ENCODE measurements at regions not wholly inside any gene's neighbourhood (a gene's known extent, or its start where the extent isn't known, plus 50 kb on each side); places are given as distances from the start of the nearest gene placed in this dataset.
"Not testable (repeated sequence)": the region's sequence is repeated elsewhere in the genome, so short reads cannot be mapped to it uniquely, and the experiment has no call there.

GRCh38 chr3:144820232-144820631 lies 848.6 kb downstream of the DIPK2A start:
- not testable (repeated sequence) for H3K9ac ChIP-seq (ENCODE audit: low read depth in 1 of 2, low read length in 2 of 2); H3K9me3 ChIP-seq (ENCODE audit: control insufficient read depth in 4 of 4, low read length in 3 of 4); H3K4me1 ChIP-seq (ENCODE audit: control insufficient read depth in 4 of 4, insufficient read depth in 4 of 4, low read length in 3 of 4); H3K27me3 ChIP-seq (ENCODE audit: control insufficient read depth in 4 of 4, insufficient read depth in 4 of 4, low read length in 3 of 4); H3K27ac ChIP-seq (ENCODE audit: low read depth in 1 of 2, low read length in 2 of 2); DNase-seq (ENCODE audit: low spot score); H3K4me3 ChIP-seq (ENCODE audit: low read depth in 1 of 3, low read length in 3 of 3); H3K36me3 ChIP-seq (ENCODE audit: control insufficient read depth in 4 of 4, insufficient read depth in 3 of 4, low read depth in 1 of 4, low read length in 3 of 4)
- 71% methylated on average over 2 of the region's 2 CpGs for WGBS

GRCh38 chr3:144820726-144821125 lies 849.1 kb downstream of the DIPK2A start:
- no peaks in the 10 kb centered on the region for H3K9me3 ChIP-seq (ENCODE audit: control insufficient read depth in 4 of 4, low read length in 3 of 4)
- TF ChIP-seq TAF1 (conservative IDR thresholded peaks at IDR 0.05) (no peak), CTCF (IDR thresholded peaks at IDR 0.05; ENCODE audit: low read depth, low read length, missing input control) (no peak), NR2F2 (IDR thresholded peaks at IDR 0.05) (no peak), MAX (IDR thresholded peaks at IDR 0.05) (no peak), HNF4G (IDR thresholded peaks at IDR 0.05) (no peak), FOXA1 (IDR thresholded peaks at IDR 0.05) (no peak), GABPA (IDR thresholded peaks at IDR 0.05 in 1 of 2, conservative IDR thresholded peaks at IDR 0.05 in 1 of 2) (no peak), EGR1 (IDR thresholded peaks at IDR 0.05; ENCODE audit: low read depth in 2 of 2) (no peak)
- TF ChIP-seq, protein P1, sequence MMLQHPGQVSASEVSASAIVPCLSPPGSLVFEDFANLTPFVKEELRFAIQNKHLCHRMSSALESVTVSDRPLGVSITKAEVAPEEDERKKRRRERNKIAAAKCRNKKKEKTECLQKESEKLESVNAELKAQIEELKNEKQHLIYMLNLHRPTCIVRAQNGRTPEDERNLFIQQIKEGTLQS (IDR thresholded peaks at IDR 0.05), result no peak
- H3K4me3 ChIP-seq (ENCODE audit: low read depth in 1 of 3, low read length in 3 of 3), result no peak overlapping the region
- H3K9ac ChIP-seq (ENCODE audit: low read depth in 1 of 2, low read length in 2 of 2), result no peak overlapping the region
- no peaks in the 10 kb centered on the region for H3K4me1 ChIP-seq (ENCODE audit: control insufficient read depth in 4 of 4, insufficient read depth in 4 of 4, low read length in 3 of 4)
- H3K27me3 ChIP-seq (ENCODE audit: control insufficient read depth in 4 of 4, insufficient read depth in 4 of 4, low read length in 3 of 4), result no peaks in the 10 kb centered on the region
- no peak for DNase-seq (ENCODE audit: low spot score)
- no peaks in the 10 kb centered on the region for H3K36me3 ChIP-seq (ENCODE audit: control insufficient read depth in 4 of 4, insufficient read depth in 3 of 4, low read depth in 1 of 4, low read length in 3 of 4)
- no peak overlapping the region for H3K27ac ChIP-seq (ENCODE audit: low read depth in 1 of 2, low read length in 2 of 2)

- WGBS, result 78% methylated on average over 1 of the region's 1 CpG
- no peaks in the 10 kb centered on the region for H3K36me3 ChIP-seq (ENCODE audit: control insufficient read depth in 4 of 4, insufficient read depth in 3 of 4, low read depth in 1 of 4, low read length in 3 of 4)
- no peak overlapping the region for H3K27ac ChIP-seq (ENCODE audit: low read depth in 1 of 2, low read length in 2 of 2)
- no peak for DNase-seq (ENCODE audit: low spot score)
- H3K27me3 ChIP-seq (ENCODE audit: control insufficient read depth in 4 of 4, insufficient read depth in 4 of 4, low read length in 3 of 4), result no peaks in the 10 kb centered on the region
- no peak overlapping the region for H3K9ac ChIP-seq (ENCODE audit: low read depth in 1 of 2, low read length in 2 of 2)
- H3K9me3 ChIP-seq (ENCODE audit: control insufficient read depth in 4 of 4, low read length in 3 of 4), result no peaks in the 10 kb centered on the region
- H3K4me1 ChIP-seq (ENCODE audit: control insufficient read depth in 4 of 4, insufficient read depth in 4 of 4, low read length in 3 of 4), result no peaks in the 10 kb centered on the region
- H3K4me3 ChIP-seq (ENCODE audit: low read depth in 1 of 3, low read length in 3 of 3), result no peak overlapping the region
- TF ChIP-seq, protein P1 (IDR thresholded peaks at IDR 0.05), result no peak
- no peak for TF ChIP-seq SP1 (IDR thresholded peaks at IDR 0.05)
- TF ChIP-seq TAF1 (conservative IDR thresholded peaks at IDR 0.05), result no peak
- TF ChIP-seq, protein P2, sequence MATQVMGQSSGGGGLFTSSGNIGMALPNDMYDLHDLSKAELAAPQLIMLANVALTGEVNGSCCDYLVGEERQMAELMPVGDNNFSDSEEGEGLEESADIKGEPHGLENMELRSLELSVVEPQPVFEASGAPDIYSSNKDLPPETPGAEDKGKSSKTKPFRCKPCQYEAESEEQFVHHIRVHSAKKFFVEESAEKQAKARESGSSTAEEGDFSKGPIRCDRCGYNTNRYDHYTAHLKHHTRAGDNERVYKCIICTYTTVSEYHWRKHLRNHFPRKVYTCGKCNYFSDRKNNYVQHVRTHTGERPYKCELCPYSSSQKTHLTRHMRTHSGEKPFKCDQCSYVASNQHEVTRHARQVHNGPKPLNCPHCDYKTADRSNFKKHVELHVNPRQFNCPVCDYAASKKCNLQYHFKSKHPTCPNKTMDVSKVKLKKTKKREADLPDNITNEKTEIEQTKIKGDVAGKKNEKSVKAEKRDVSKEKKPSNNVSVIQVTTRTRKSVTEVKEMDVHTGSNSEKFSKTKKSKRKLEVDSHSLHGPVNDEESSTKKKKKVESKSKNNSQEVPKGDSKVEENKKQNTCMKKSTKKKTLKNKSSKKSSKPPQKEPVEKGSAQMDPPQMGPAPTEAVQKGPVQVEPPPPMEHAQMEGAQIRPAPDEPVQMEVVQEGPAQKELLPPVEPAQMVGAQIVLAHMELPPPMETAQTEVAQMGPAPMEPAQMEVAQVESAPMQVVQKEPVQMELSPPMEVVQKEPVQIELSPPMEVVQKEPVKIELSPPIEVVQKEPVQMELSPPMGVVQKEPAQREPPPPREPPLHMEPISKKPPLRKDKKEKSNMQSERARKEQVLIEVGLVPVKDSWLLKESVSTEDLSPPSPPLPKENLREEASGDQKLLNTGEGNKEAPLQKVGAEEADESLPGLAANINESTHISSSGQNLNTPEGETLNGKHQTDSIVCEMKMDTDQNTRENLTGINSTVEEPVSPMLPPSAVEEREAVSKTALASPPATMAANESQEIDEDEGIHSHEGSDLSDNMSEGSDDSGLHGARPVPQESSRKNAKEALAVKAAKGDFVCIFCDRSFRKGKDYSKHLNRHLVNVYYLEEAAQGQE (IDR thresholded peaks at IDR 0.05), result no peak
- TF ChIP-seq HNF4A (conservative IDR thresholded peaks at IDR 0.05), result no peak
- no peak for TF ChIP-seq FOXA2 (IDR thresholded peaks at IDR 0.05)
- no peak for TF ChIP-seq CTCF (IDR thresholded peaks at IDR 0.05; ENCODE audit: low read depth, low read length, missing input control)
- TF ChIP-seq YY1 (IDR thresholded peaks at IDR 0.05), result no peak
- TF ChIP-seq EGR1 (IDR thresholded peaks at IDR 0.05; ENCODE audit: low read depth in 2 of 2), result no peak
- no peak for TF ChIP-seq MAX (IDR thresholded peaks at IDR 0.05)
- no peak for TF ChIP-seq JUND (IDR thresholded peaks at IDR 0.05)
- TF ChIP-seq, protein P3, sequence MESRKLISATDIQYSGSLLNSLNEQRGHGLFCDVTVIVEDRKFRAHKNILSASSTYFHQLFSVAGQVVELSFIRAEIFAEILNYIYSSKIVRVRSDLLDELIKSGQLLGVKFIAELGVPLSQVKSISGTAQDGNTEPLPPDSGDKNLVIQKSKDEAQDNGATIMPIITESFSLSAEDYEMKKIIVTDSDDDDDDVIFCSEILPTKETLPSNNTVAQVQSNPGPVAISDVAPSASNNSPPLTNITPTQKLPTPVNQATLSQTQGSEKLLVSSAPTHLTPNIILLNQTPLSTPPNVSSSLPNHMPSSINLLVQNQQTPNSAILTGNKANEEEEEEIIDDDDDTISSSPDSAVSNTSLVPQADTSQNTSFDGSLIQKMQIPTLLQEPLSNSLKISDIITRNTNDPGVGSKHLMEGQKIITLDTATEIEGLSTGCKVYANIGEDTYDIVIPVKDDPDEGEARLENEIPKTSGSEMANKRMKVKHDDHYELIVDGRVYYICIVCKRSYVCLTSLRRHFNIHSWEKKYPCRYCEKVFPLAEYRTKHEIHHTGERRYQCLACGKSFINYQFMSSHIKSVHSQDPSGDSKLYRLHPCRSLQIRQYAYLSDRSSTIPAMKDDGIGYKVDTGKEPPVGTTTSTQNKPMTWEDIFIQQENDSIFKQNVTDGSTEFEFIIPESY (IDR thresholded peaks at IDR 0.05), result no peak
- TF ChIP-seq RAD21 (IDR thresholded peaks at IDR 0.05), result no peak
- TF ChIP-seq RXRA (IDR thresholded peaks at IDR 0.05), result no peak
- no peak for TF ChIP-seq HNF4G (IDR thresholded peaks at IDR 0.05)
- TF ChIP-seq FOXA1 (IDR thresholded peaks at IDR 0.05), result no peak
Measured at GRCh38 chr3:144821583-144821982, 850.0 kb downstream of the DIPK2A start.
